NCI-H2171 treated with DMSO at 0.1 percent for 48 hours (cell line): ENCODE measurements at regions not wholly inside any gene's neighbourhood (a gene's known extent, or its start where the extent isn't known, plus 50 kb on each side); places are given as distances from the start of the nearest gene placed in this dataset.
A peak's percentile ranks its signal among the peaks of the same experiment; 100 is the strongest.
"Not testable (repeated sequence)": the region's sequence is repeated elsewhere in the genome, so short reads cannot be mapped to it uniquely, and the experiment has no call there.

Experiments
- DNase-seq: peaks from one replicate; lab custom pipeline; 2025; lab: John Stamatoyannopoulos, UW

DNA sequence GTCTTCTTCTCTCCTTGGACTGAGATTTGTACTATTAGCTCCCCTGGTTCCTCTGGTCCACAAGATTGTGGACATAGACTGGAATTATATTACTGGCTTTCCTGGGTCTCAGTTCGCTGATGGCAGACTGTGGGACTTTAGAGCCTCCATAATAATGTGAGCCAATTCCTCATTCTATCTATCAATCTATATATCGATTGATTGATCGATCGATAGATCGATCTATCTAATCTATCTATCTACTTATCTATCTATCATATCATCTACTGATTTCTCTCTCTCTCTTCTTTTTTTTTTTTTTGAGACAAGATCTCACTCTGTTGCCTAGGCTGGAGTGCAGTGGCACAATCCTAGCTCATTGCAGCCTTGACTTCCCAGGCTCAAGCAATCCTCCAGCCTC is 51.5 kb upstream of the DDR1 start:
- no peak for DNase-seq

DNA sequence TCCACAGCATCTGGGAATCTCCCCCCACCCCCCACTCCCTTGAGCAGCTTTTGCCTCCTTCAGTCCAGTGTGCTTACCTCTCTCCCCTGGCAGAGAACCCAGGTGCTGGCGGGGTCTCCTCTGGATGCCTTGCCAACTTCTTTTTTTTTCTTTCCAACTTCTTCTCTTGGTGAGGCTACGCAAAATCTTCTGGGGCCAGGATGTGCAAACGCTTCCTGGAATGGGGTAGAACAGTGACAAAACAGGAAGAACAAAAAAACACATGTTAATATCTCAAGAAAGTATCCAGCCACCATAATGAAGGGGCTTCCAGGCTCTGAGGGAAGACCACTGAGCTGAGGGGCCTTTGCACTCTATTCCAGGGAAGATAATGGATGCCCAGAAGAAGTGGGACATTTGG is 53.9 kb upstream of the DDR1 start:
- DNase-seq, result no peak

DNA sequence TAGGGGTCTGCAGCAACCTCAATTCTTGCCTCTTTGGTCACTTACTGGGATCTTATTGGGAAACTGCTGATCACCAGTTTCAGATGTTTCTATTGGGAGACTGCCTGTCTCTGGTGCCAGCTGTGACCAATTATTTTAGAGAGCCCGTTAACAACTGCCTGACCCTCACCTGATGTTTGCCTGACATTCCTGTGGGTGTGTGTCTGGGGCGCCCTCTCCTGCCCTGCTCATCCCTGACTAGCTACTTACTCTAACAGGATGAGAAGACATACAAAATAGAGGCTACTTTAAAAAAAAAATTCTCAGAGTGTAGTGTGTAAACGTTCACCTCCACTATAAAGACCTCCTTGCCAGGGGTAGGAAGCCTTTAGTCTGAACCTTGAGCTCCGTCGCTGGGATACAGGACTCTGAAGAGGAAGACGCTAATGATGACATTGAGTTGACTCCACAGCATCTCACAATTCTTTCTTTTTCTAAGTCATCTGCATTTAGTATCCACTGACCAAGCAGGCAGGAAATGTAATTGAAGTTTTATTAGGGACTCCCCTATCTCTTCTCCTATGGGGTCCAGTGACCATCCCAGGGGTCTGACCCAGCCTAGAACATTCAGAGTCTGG is 54.6 kb upstream of the DDR1 start:
- no peak for DNase-seq

DNA sequence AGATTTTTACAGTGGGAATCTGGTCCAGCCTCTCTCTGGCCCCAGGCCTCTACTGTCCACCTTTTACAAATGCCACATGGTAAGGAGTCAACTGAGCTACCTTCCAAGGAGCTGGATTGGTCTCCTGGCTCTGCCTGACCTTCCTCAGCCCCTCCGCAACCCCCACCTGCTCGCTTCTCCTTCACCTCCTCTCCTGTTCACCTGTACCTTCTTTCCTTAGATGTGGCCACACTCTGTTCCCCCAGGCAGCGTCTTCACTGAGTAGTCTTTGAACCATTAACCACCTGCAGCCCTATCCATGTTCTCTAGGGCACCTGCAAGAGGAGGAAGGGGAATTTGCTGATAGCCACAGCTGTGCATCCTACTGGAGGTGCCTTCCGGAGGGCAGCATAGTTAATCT is 55.3 kb upstream of the DDR1 start:
- no peak for DNase-seq

DNA sequence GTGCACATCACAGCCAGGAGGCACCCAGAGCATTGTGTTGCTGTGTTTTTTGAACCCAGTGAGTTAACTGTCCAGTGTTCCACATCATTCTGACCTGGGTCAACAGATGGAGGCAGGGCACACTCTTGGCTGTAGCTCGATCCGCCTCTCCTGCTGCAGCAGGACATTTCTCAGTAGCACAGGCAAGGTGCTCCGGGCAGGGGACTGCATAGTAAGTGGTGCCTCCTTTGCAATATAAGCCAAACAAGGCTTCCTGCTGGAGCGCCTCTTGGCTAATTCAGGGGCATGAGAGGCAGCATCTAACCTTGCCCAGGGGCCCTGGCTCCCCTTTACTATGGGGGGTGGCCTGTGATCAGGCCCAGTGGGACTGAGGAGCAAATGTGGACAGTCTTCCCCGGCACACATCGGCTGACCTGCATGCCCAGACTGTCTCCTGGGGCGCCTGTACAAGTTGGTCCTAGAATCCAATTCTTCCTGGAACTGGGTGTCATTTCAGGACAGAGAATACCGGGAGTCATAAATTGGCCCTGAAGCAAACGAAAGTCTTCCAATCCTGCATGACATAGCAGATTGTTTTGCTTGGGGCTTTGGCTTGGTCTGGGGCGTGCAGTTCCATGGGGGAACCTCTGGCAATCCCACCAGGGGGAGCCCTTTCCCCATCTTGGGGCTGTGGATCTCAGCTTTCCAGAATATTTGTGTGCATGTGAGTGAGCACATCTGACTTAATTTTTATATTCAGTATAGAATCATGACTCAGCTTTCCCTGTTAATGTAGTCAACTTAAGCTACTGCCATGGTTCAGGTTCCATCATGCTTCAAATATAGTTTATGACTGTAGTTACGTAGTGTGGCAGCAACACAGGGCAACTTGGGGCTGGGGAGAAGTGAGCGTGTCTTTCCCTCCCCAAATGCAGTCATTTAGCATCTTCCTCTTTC is 56.0 kb upstream of the DDR1 start:
- DNase-seq, result peak; percentile 71

DNA sequence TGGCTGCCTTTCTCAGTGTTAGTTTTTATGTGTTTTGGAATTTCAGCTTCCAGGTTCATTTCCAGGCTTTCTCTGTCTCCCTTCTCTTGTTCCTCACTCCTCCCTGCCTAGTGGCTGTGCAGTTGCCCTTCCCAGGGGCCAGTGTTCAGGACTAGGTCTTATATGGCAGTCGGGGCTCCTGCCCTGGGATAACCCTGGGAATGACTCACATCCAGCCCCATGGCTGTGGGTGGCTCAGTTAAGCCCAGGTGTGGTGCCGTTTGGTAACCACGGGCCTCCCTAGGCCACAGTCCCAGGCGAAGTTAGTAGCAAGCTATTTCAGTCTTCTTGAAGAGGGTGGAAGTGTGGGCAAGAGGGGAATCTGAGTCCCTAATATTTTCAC is 57.4 kb upstream of the DDR1 start:
- DNase-seq, result no peak

DNA sequence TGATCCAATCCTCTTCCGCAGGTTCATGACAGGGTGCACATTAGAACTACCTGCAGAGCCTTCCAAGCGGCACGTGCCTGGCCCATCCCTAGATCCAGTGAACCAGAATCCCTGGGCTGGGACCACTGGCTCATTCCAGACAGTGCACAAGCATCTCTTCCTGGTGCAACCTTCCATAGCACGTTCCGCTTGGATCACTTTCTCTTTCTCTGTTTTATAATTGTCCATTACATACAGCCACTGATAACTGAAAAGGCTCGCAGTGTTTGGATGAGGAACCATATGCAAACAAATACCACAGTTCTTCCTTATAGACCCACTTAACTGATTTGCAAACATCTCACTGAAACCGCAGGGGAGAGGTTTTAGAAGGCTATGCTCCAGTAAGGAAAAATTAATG is 59.6 kb upstream of the DDR1 start:
- no peak for DNase-seq

DNA sequence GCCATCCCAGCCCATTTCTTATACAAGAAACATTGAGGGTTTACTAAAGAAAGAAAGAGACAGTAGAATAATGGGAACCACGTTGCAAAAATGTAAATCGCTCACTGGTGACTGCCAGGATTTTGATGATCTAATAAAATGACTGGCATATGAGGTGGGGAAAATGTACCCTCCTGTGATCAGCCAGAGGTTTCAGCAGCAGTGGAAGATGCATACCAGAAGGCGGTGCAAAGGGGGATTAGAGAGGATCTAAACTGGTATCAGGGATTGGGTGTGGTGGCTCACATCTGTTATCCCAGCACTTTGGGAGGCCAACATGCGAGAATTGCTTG is 60.8 kb upstream of the DDR1 start:
- DNase-seq, result no peak

DNA sequence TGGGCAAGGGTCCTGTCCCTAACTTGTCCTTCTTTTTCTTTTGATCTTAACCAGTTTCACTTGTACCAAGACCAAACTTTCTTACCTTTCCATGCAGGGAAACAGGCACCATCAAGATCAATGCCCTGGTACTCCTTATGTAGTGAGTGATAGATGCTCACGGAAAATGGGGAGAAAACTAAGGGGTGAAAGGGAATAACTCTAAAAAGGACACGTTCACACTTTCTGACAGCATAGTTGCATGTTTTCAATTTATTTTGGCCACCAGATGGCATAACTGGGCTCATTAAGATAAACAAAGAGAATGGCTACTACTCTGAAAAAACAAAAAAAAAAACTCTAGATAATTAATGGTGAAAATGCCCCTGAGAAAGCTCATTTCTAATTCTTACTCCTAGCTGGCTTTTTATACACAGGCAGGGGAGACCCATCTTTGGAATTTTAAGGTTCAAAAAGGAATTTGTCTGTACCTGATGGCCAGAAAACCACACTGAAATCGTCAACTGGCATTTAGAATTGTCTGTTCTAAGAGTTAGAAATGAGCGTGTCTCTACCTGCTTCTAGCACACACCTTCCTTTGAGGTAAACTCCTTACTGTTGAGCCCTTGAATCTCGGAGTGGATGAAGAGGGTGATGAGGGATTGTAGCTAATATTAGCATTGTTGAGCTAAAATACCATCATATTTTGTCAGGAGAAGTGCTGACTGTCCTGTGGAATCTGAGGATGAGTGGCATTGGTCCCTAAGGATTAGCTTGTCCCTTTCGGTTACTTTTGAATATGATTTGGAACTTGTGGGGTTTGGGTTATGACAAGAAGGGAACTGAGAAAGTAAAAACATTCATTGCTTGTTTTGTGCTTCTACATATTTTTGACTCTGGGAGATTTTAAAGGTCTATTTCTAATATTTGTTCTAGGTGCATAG is 62.2 kb upstream of the DDR1 start:
- DNase-seq, result peak; percentile 34

DNA sequence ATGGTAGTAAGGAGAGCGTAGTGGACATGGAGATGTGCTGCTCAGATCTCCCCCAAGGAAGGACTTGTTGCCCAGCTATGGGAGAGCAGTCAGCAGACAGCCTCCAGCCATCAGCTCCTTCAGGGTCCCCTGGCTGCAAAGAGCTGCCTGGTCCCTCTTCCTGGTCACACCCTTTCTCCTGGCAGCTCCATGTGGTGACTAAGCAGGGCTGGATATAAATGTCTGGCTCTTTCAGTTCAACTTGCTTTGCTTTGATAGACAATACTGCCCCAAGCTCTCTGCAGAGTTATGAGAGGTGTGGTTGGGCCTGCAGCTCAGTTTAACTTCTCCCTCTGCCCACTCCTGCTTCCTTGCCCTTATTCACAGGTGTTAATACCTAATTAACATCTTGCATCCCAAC is 64.1 kb upstream of the DDR1 start:
- DNase-seq, result no peak

DNA sequence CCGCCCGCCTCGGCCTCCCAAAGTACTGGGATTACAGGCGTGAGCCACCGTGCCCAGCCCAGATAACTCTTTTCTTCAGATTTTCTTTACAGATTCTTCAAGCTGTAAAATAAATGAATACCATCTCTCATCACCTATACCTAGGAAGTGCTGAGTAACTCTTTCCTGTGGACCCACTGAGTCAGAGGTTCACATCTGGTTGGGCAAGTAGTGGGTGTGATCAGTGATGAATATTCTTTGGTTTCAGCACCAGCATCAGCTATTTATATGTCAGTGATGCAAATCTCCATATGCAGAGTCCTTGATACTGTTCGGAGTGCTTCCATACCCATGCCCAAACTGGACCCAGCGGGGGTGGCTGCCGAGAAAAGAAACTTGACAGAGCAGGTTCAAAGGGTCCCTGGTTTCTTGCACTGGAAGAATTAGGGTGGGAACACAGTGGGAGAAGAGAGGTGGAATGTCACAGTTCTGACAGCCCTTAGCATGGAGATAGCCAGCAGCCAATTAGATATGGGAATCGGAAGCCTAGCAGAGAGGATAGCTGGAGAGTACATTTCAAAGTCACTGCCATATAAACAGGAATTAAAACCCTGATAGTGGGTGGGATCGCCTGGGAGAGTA is 64.9 kb upstream of the DDR1 start:
- DNase-seq, result no peak

DNA sequence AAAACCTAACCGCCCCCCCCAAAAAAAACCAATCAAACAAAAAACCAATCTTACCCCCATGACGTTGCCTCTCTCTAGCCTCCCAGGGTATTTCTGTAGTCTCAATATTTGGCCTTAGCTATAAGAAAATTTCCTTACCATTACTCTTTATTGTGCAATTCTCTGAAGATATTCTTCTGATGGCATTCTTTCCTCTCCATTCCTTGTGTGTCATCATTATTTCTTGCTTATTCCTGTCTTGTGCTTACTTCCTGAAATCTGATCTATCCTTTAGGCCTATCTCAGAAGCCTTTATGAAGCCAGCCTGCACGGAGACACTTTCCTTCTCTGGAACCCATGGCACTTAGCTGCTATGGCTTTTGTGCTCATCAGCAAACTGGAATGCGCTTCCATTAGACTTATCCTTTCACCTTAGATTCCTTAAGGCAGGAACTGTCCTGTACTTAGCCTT is 65.9 kb upstream of the DDR1 start:
- DNase-seq, result no peak

DNA sequence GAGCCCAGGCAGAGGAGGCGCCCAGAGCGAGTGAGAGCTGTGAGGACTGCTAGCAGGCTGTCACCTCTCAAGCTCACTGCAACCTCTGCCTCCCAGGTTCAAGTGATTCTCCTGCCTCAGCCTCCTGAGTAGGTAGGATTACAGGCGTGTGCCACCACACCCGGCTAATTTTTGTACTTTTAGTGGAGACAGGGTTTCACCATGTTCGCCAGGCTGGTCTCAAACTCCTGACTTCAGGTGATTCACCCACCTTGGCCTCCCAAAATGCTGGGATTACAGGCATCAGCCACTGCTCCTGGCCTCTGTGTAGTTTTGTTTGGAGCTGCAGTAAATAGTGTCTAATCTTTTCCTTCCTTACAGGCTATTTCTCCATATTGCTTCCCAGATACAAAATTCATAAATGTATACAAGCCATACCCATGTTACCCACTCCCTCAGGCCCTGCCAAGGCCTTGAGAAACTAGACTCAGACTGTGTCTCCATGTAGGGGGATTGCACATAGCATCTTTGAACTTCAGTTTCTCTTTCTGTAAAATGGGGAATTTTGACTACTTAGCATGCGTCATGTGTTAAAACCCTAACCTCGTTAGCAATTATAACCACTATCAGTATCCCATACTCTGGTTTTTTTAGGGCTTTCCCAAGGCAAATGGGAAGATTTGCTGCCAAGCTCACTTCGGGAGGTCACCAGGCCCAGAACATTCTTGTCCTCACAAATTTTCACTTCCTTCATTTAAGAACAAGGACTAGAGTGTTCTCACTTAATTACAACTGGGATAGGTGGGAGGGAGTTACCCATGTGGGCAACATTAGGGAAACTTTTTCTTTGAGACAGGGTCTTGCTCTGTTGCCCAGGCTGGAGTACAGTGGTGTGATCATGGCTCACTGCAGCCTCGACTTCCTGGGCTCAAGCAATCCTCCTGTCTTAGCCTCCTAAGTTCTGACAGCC is 67.3 kb upstream of the DDR1 start:
- DNase-seq, result no peak

DNA sequence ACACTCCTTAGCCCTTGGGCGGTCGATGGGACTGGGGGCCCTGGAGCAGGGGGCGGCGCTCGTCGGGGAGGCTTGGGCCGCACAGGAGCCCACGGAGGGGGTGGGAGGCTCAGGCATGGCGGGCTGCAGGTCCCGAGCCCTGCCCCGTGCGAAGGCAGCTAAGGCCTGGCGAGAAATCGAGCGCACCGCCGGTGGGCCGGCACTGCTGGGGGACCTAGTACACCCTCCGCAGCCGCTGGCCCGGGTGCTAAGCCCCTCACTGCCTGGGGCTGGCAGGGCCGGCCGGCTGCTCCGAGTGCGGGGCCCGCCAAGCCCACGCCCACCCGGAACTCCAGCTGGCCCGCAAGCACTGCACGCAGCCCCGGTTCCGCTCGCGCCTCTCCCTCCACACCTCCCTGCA is 68.0 kb upstream of the DDR1 start:
- not testable (repeated sequence) for DNase-seq

DNA sequence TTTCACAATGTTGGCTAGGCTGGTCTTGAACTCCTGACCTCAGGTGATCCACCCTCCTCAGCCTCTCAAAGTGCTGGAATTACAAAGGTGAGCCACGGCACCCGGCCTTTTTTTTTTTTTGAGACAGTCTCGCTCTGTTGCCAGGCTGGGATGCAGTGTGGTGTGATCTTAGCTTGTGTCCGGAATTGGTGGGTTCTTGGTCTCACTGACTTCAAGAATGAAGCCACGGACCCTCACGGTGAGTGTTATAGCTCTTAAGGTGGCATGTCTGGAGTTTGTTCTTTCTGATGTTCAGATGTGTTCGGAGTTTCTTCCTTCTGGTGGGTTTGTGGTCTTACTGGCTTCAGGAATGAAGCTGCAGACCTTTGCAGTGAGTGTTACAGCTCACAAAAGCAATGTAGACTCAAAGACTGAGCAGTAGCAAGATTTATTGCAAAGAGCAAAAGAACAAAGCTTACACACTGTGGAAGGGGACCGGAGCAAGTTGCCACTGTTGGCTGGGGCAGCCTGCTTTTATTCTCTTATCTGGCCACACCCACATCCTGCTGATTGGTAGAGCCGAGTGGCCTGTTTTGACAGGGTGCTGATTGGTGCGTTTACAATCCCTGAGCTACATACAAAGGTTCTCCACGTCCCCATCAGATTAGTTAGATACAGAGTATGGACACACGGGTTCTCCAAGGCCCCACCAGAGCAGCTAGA is 69.1 kb upstream of the DDR1 start:
- not testable (repeated sequence) for DNase-seq

DNA sequence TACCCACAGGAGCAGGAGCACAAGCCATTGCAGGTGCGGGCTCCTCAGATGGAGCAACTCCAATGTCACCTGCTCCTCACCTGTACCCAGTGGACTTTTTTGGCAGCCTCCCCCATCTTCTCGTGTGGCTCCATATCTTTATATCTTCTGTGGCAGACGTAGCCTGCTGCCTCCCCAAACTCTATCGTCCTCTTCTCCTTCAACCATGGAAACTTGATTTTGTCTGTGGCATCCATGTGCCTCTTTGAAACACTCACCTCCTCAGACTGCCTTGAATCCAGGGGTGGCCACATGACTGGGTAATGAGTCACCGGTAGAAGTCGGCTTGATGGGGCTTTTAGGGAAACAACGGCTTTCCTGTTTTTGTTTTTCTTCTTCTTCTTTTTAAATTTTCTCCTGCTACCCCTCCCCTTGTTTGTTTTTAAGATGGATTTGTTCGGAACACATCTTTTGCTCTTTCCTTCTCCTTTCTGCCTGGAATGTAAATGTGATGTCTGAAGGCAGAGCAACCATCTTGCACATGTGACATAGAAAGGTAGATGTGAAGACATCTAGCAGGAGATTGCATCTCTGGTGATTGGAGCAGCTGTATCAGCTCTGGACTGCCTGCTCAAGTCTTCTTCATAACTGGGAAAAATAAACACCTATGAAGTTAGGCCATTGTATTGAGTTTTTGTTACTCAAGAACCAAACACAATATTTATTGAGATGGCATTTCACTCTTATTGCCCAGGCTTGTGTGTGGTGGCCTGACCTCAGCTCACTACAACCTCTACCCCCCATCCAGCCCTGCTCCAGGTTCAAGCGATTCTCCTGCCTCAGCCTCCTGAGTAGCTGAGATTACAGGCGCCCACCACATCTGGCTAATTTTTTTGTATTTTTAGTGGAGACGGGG is 69.9 kb upstream of the DDR1 start:
- DNase-seq, result no peak

DNA sequence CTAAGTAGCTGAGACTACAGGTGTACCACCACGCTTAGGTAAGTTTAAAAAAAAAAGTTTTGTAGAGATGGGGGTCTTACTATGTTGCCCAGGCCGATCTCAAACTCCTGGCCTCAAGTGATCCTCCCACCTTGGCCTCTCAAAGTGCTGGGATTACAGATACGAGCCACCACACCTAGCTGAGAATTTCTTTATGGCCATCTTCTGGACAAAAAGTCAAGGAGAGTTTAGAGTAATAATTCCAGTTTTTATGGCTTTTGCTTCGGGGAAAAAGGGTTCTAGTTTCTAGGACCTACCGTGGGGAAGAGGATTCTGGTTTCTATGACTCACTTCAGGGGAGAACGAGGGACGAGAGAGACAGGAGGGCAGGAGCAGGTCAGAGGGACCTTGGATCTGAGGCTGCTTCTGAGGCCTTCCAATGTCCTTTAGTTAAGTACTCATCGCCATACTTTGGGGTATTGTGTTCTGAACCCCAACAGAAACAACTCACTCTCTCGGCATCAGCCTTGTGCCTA is 69.3 kb upstream of the IER3 start:
- DNase-seq, result no peak

DNA sequence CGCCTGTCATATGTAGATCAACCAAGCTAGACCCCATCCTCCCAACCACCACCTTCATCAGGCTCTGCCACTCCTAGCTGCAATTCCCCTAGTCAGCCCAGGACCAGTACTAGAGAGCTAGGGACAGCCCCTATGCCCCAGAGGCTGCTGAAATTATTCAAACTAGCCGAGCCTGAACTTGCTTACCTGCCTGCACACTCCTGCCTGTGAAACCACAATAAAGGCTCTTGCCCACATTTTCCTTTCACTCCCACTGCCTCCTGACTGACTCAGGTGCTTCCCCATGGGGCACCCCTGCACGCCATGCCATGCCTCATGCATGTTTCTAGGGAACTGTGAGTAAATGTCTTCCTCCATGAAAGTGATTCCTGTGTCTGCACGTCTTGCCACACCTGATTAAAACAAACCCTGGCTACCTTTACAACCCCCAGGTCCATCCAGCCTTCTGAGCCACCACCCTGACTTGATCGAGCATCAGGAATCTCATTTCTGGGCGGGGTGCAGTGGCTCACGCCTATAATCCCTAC is 66.5 kb upstream of the IER3 start:
- no peak for DNase-seq

DNA sequence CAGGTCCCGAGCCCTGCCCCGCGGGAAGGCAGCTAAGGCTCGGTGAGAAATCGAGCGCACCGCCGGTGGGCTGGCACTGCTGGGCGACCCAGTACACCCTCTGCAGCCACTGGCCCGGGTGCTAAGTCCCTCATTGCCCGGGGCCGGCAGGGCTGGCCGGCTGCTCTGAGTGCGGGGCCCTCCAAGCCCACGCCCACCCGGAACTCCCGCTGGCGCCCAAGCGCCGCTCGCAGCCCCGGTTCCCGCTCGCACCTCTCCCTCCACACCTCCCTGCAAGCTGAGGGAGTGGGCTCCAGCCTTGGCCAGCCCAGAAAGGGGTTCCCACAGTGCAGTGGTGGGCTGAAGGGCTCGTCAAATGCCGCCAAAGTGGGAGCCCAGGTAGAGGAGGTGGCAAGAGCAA is 63.2 kb upstream of the IER3 start:
- not testable (repeated sequence) for DNase-seq
